ENCODE measurements at regions not wholly inside any gene's neighbourhood (a gene's known extent, or its start where the extent isn't known, plus 50 kb on each side); places are given as distances from the start of the nearest gene placed in this dataset.

DNA sequence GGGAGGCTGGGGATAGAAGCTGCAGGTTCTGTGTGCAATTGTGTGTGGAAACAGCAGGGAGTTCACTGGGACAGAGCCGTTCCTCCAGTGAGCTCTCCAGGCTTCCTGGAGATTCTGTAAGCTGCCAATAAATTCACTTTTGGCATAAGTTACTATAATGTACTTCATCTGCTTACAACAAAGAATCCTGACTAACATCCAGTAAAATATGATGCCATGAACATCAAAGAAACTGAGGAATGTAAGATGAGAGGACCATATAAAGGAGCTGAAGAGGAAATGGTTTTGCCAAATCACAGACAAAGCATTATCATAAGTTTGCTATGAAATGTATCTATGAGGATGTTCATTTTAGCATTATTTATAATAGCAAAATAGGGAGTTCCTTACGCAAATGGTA, 175.3 kb downstream of the KCNE4 start:
- TF ChIP-seq CTCF (IDR thresholded peaks at IDR 0.05), result no peak
- Histone ChIP-seq H3K79me2 (ENCODE audit: insufficient read depth, low read length) (no peaks in the 10 kb centered on the region), H3K4me1 (ENCODE audit: control insufficient read depth in 1 of 2, insufficient read depth in 2 of 2, low read length in 2 of 2) (no peaks in the 10 kb centered on the region), H3K36me3 (replicated peaks in 1 of 2; ENCODE audit: control insufficient read depth in 1 of 2, insufficient read depth in 2 of 2, low read length in 2 of 2) (no peaks in the 10 kb centered on the region), H3K9ac (ENCODE audit: insufficient read depth, low read length, poor library complexity, severe bottlenecking) (no peak overlapping the region), H3K27ac (ENCODE audit: low read depth in 1 of 2, low read length in 2 of 2) (no peak overlapping the region), H4K20me1 (ENCODE audit: insufficient read depth, low read length) (no peaks in the 10 kb centered on the region), H3K27me3 (ENCODE audit: control insufficient read depth in 2 of 2, insufficient read depth in 2 of 2, low read length in 2 of 2) (no peaks in the 10 kb centered on the region), H3K4me3 (replicated peaks in 1 of 3; ENCODE audit: low read depth in 2 of 3, low read length in 3 of 3) (no peak overlapping the region), H3K9me3 (replicated peaks in 1 of 2; ENCODE audit: control insufficient read depth in 1 of 2, insufficient read depth in 1 of 2, low read length in 2 of 2) (no peaks in the 10 kb centered on the region), H2AFZ (ENCODE audit: insufficient read depth, low read depth, low read length, poor library complexity, severe bottlenecking) (no peak overlapping the region), H3K4me2 (replicated peaks; ENCODE audit: extremely low read depth, low read length, poor library complexity, severe bottlenecking) (no peak overlapping the region)
- WGBS (ENCODE audit: insufficient coverage), result 80% methylated on average over 1 of the region's 2 CpGs
- DNase-seq, result no peak
- H3K9me3 Mint-ChIP-seq, result peaks cover 0 to 3% (median 0%) of the 10 kb centered on the region in 7 donors
- no peaks in the 10 kb centered on the region for H3K27me3 Mint-ChIP-seq (ENCODE audit: low read depth in 3 of 3)
- H3K4me3 Mint-ChIP-seq, result no peak overlapping the region
- no peak overlapping the region for H3K27ac Mint-ChIP-seq
- intact Hi-C loops (cut with micrococcal nuclease), result no loop called here
- no peaks in the 10 kb centered on the region for H3K4me1 Mint-ChIP-seq
- no peaks in the 10 kb centered on the region for H3K36me3 Mint-ChIP-seq

DNA sequence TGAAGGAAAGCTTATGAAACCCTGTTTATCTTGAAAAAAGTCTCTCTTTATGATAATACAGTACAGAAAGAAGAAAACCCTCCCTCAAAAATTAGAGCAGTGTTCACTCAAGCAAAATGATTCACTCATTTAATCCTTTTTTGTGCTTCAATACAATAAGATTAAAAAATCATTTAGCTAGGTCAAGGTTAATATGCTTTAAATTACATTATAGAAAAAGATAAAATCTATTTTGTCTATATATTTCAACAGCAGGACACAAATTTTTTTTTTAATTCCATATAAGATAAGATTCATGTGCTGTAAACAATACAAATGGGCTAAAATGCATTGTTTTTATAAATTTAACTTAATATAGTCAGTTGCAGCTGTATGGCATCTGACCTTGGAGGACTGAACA, 176.9 kb downstream of the KCNE4 start:
- H4K20me1 ChIP-seq (ENCODE audit: insufficient read depth, low read length), result no peaks in the 10 kb centered on the region
- no peak overlapping the region for H3K9ac ChIP-seq (ENCODE audit: insufficient read depth, low read length, poor library complexity, severe bottlenecking)

More for the DNA sequence above, 176.9 kb downstream of the KCNE4 start:
- Mint-ChIP-seq H3K27me3 (ENCODE audit: low read depth in 3 of 3) (no peaks in the 10 kb centered on the region), H3K9me3 (peaks cover 0 to 3% (median 0%) of the 10 kb centered on the region in 7 donors), H3K4me1 (no peaks in the 10 kb centered on the region), H3K27ac (no peak overlapping the region), H3K4me3 (no peak overlapping the region), H3K36me3 (no peaks in the 10 kb centered on the region)
- Histone ChIP-seq H3K9me3 (replicated peaks in 1 of 2; ENCODE audit: control insufficient read depth in 1 of 2, insufficient read depth in 1 of 2, low read length in 2 of 2) (no peaks in the 10 kb centered on the region), H3K79me2 (ENCODE audit: insufficient read depth, low read length) (no peaks in the 10 kb centered on the region), H3K27me3 (ENCODE audit: control insufficient read depth in 2 of 2, insufficient read depth in 2 of 2, low read length in 2 of 2) (no peaks in the 10 kb centered on the region), H3K27ac (ENCODE audit: low read depth in 1 of 2, low read length in 2 of 2) (no peak overlapping the region), H2AFZ (ENCODE audit: insufficient read depth, low read depth, low read length, poor library complexity, severe bottlenecking) (no peak overlapping the region), H3K4me3 (replicated peaks in 1 of 3; ENCODE audit: low read depth in 2 of 3, low read length in 3 of 3) (no peak overlapping the region), H3K4me1 (ENCODE audit: control insufficient read depth in 1 of 2, insufficient read depth in 2 of 2, low read length in 2 of 2) (no peaks in the 10 kb centered on the region), H3K4me2 (replicated peaks; ENCODE audit: extremely low read depth, low read length, poor library complexity, severe bottlenecking) (no peak overlapping the region), H3K36me3 (replicated peaks in 1 of 2; ENCODE audit: control insufficient read depth in 1 of 2, insufficient read depth in 2 of 2, low read length in 2 of 2) (no peaks in the 10 kb centered on the region)
- intact Hi-C loops (cut with micrococcal nuclease), result no loop called here
- TF ChIP-seq CTCF (IDR thresholded peaks at IDR 0.05), result no peak
- DNase-seq, result no peak
